Neural cell (in vitro differentiated cells): ENCODE measurements at regions not wholly inside any gene's neighbourhood (a gene's known extent, or its start where the extent isn't known, plus 50 kb on each side); places are given as distances from the start of the nearest gene placed in this dataset.

Experiments used
- H2AFZ ChIP-seq: fragments of 200-600, 300-800 bp; sonication (generic), shearing (Covaris generic); 2 replicates; pipeline ENCODE4 v1.6.0; 2014; ENCODE audit warnings: low read depth, mild to moderate bottlenecking, antibody characterized with exemption, low read length, moderate library complexity
- H3F3A ChIP-seq: fragments of 200-600 bp; shearing (Covaris generic); 2 replicates; pipeline ENCODE4 v1.6.1; 2016; ENCODE audit warnings: mild to moderate bottlenecking, moderate library complexity, mixed read lengths, antibody characterized with exemption, low read length; ENCODE audit not compliant: insufficient read depth, poor library complexity, severe bottlenecking
- H3K27ac ChIP-seq: fragments of 200-600, 300-800 bp; sonication (generic), shearing (Covaris generic); 2 replicates; pipeline ENCODE4 v1.5.1; 2014; ENCODE audit warnings: mild to moderate bottlenecking, low read length, moderate library complexity
- H3K27me3 ChIP-seq: fragments of 300-800, 200-600 bp; sonication (generic), shearing (Covaris generic); 2 replicates; pipeline ENCODE4 v1.6.0; 2014; ENCODE audit warnings: mild to moderate bottlenecking, low read depth, low read length, moderate library complexity; ENCODE audit not compliant: insufficient read depth
- H3K36me3 ChIP-seq: fragments of 300-800, 200-600 bp; sonication (generic), shearing (Covaris generic); 2 replicates; pipeline ENCODE4 v1.5.1; 2014; ENCODE audit warnings: mild to moderate bottlenecking, antibody characterized with exemption, low read length, moderate library complexity; ENCODE audit not compliant: insufficient read depth
- H3K4me2 ChIP-seq: fragments of 300-800, 200-600 bp; sonication (generic), shearing (Covaris generic); 2 replicates; pipeline ENCODE4 v1.6.0; 2014; ENCODE audit warnings: mild to moderate bottlenecking, low read length
- H3K4me3 ChIP-seq: fragments of 300-800, 200-600 bp; sonication (generic), shearing (Covaris generic); 2 replicates; pipeline ENCODE4 v1.5.1; 2014; ENCODE audit warnings: mild to moderate bottlenecking, low read length, moderate library complexity
- H3K79me2 ChIP-seq: fragments of 200-600 bp; shearing (Covaris generic); replicated peaks from 2 replicates; pipeline ENCODE4 v1.6.0; 2014; ENCODE audit warnings: mild to moderate bottlenecking, low read length, moderate library complexity; ENCODE audit not compliant: insufficient read depth
- H3K9ac ChIP-seq: fragments of 300-800, 200-600 bp; sonication (generic), shearing (Covaris generic); 2 replicates; pipeline ENCODE4 v1.6.1; 2016; ENCODE audit warnings: mild to moderate bottlenecking, low read length, mixed read lengths
- H3K9me2 ChIP-seq: fragments of 200-600 bp; shearing (Covaris generic); 2 replicates; pipeline ENCODE4 v1.6.1; 2016; ENCODE audit warnings: mild to moderate bottlenecking, low read length, mixed read lengths; ENCODE audit not compliant: insufficient read depth
- H3K9me3 ChIP-seq: fragments of 200-600, 300-800 bp; sonication (generic), shearing (Covaris generic); 2 replicates; pipeline ENCODE4 v1.6.1; 2016; ENCODE audit warnings: mild to moderate bottlenecking, mixed run types, low read length, moderate library complexity, mixed read lengths
- H4K20me1 ChIP-seq: fragments of 200-600 bp; shearing (Covaris generic); 2 replicates; pipeline ENCODE4 v1.6.1; 2016; ENCODE audit warnings: mild to moderate bottlenecking, mixed run types; ENCODE audit not compliant: insufficient read depth
- EP300 ChIP-seq: fragments of 450-650 bp; conservative IDR thresholded peaks from 2 replicates; pipeline ENCODE4 v1.6.1; 2014; ENCODE audit warnings: antibody characterized with exemption, mild to moderate bottlenecking, moderate library complexity; ENCODE audit not compliant: poor library complexity, severe bottlenecking
- EZH2 ChIP-seq: fragments of 200-600, 300-800 bp; shearing (Covaris generic), sonication (generic); IDR thresholded peaks from 2 replicates; pipeline ENCODE4 v1.6.1; 2014; ENCODE audit warnings: antibody characterized with exemption, low read length, borderline replicate concordance, mild to moderate bottlenecking; ENCODE audit not compliant: insufficient read depth, poor library complexity, severe bottlenecking
- MXI1 ChIP-seq: fragments of 450-650 bp; conservative IDR thresholded peaks from 2 replicates; pipeline ENCODE4 v1.6.1; 2014; ENCODE audit warnings: antibody characterized with exemption, mild to moderate bottlenecking; ENCODE audit not compliant: poor library complexity, severe bottlenecking
- POLR2AphosphoS5 ChIP-seq: IDR thresholded peaks from 2 replicates; pipeline ENCODE4 v1.6.1; 2012
- RAD21 ChIP-seq: fragments of 450-650 bp; conservative IDR thresholded peaks from 2 replicates; pipeline ENCODE4 v1.6.1; 2014; ENCODE audit warnings: antibody characterized with exemption, mild to moderate bottlenecking, moderate library complexity
- REST ChIP-seq: IDR thresholded peaks from 2 replicates; pipeline ENCODE4 v1.6.1; 2012; ENCODE audit warnings: borderline replicate concordance
- SMC3 ChIP-seq: fragments of 450-650 bp; conservative IDR thresholded peaks from 2 replicates; pipeline ENCODE4 v1.6.1; 2014; ENCODE audit warnings: antibody characterized with exemption, mild to moderate bottlenecking, moderate library complexity; ENCODE audit not compliant: poor library complexity
- TAF1 ChIP-seq: IDR thresholded peaks from 2 replicates; pipeline ENCODE4 v1.6.1; 2012; ENCODE audit warnings: low read depth
- TF ChIP-seq, protein P1 (sequence below): fragments of 450-650 bp; IDR thresholded peaks from 2 replicates; pipeline ENCODE4 v1.5.1; 2014; ENCODE audit warnings: antibody characterized with exemption, mild to moderate bottlenecking, moderate library complexity; ENCODE audit not compliant: poor library complexity, severe bottlenecking

GRCh38 chr2:158022888-158023287, 78.8 kb upstream of the UPP2 start:
- TF ChIP-seq EZH2 (no peak), TAF1 (no peak), MXI1 (no peak), SMC3 (no peak), EP300 (no peak), RAD21 (no peak), REST (no peak), POLR2AphosphoS5 (no peak)
- TF ChIP-seq, protein P1, sequence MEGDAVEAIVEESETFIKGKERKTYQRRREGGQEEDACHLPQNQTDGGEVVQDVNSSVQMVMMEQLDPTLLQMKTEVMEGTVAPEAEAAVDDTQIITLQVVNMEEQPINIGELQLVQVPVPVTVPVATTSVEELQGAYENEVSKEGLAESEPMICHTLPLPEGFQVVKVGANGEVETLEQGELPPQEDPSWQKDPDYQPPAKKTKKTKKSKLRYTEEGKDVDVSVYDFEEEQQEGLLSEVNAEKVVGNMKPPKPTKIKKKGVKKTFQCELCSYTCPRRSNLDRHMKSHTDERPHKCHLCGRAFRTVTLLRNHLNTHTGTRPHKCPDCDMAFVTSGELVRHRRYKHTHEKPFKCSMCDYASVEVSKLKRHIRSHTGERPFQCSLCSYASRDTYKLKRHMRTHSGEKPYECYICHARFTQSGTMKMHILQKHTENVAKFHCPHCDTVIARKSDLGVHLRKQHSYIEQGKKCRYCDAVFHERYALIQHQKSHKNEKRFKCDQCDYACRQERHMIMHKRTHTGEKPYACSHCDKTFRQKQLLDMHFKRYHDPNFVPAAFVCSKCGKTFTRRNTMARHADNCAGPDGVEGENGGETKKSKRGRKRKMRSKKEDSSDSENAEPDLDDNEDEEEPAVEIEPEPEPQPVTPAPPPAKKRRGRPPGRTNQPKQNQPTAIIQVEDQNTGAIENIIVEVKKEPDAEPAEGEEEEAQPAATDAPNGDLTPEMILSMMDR = no peak
- Histone ChIP-seq H3F3A (no peaks in the 10 kb centered on the region), H3K4me2 (no peak overlapping the region), H3K36me3 (no peaks in the 10 kb centered on the region), H3K79me2 (no peaks in the 10 kb centered on the region), H4K20me1 (no peaks in the 10 kb centered on the region), H2AFZ (no peak overlapping the region), H3K27ac (no peak overlapping the region), H3K4me3 (no peak overlapping the region), H3K9me3 (no peaks in the 10 kb centered on the region), H3K9me2 (no peaks in the 10 kb centered on the region), H3K27me3 (no peaks in the 10 kb centered on the region), H3K9ac (no peak overlapping the region)

DNA sequence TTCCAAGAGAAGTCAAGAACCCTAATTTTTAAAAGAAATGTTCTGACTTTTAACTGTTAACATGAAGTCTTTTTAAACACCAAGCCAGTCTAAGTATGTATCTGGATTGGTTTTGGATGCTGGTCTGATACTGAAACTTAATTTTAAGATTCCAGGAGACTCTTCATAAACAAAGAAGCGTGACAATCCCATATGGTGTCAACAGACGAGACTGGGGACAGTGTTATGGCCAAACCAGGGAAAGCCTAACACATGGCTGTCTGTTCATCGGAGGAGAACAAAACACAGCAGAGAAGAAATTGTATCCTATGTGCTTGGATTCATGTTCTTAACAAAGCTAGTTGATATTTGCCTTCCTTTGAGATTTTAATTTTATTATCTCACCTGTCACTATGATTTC, 80.5 kb upstream of the UPP2 start:
- Histone ChIP-seq H3K4me3 (no peak overlapping the region), H2AFZ (no peak overlapping the region), H3K79me2 (no peaks in the 10 kb centered on the region), H3K9me3 (no peaks in the 10 kb centered on the region), H3F3A (no peaks in the 10 kb centered on the region), H4K20me1 (no peaks in the 10 kb centered on the region), H3K4me2 (no peak overlapping the region), H3K36me3 (no peaks in the 10 kb centered on the region), H3K27me3 (no peaks in the 10 kb centered on the region), H3K27ac (no peak overlapping the region), H3K9me2 (no peaks in the 10 kb centered on the region), H3K9ac (no peak overlapping the region)
- TF ChIP-seq POLR2AphosphoS5 = no peak
- no peak for TF ChIP-seq MXI1
- TF ChIP-seq TAF1 = no peak

GRCh38 chr2:158015428-158016076, 86.1 kb upstream of the UPP2 start:
- no peak overlapping the region for H2AFZ ChIP-seq
- H3K79me2 ChIP-seq = no peaks in the 10 kb centered on the region
- no peak overlapping the region for H3K27ac ChIP-seq
- H3K9me3 ChIP-seq = no peaks in the 10 kb centered on the region
- no peaks in the 10 kb centered on the region for H3F3A ChIP-seq
- TF ChIP-seq MXI1 (no peak), RAD21 (no peak), TAF1 (no peak), POLR2AphosphoS5 (no peak), EP300 (no peak), REST (no peak)
- TF ChIP-seq, protein P1 = no peak
- H4K20me1 ChIP-seq = no peaks in the 10 kb centered on the region
- no peaks in the 10 kb centered on the region for H3K36me3 ChIP-seq
- H3K4me2 ChIP-seq = no peak overlapping the region
- no peaks in the 10 kb centered on the region for H3K9me2 ChIP-seq
- no peak overlapping the region for H3K9ac ChIP-seq
- no peaks in the 10 kb centered on the region for H3K27me3 ChIP-seq
- no peak overlapping the region for H3K4me3 ChIP-seq
